Liver (tissue), 8 donors: ENCODE measurements at regions not wholly inside any gene's neighbourhood (a gene's known extent, or its start where the extent isn't known, plus 50 kb on each side); places are given as distances from the start of the nearest gene placed in this dataset.

ENCODE experiments used
- DNase-seq: peaks from one replicate; pipeline ENCODE4 v3.0.0-alpha.2; 2017; ENCODE audit warnings: low spot score
- H3K27ac ChIP-seq, 2 donors: one replicate each; pipeline ENCODE4 v1.7.0; 2013; ENCODE audit warnings: inconsistent platforms in 2 of 2, low read length in 2 of 2, control low read depth in 1 of 2, low read depth in 1 of 2, mild to moderate bottlenecking in 1 of 2
- H3K27me3 ChIP-seq, 4 donors: one replicate each; pipeline versions ENCODE4 v1.6.1 to v1.7.0; 2013; ENCODE audit warnings: low read length in 3 of 4, inconsistent platforms in 1 of 4, mild to moderate bottlenecking in 1 of 4, moderate library complexity in 1 of 4; ENCODE audit not compliant: control insufficient read depth in 4 of 4, insufficient read depth in 4 of 4
- H3K36me3 ChIP-seq, 4 donors: one replicate each; pipeline versions ENCODE4 v1.6.1 to v1.7.0; 2013; ENCODE audit warnings: low read length in 3 of 4, mild to moderate bottlenecking in 3 of 4, low read depth in 1 of 4, moderate library complexity in 1 of 4; ENCODE audit not compliant: control insufficient read depth in 4 of 4, insufficient read depth in 3 of 4
- H3K4me1 ChIP-seq, 4 donors: one replicate each; pipeline versions ENCODE4 v1.6.1 to v1.7.0; 2013; ENCODE audit warnings: low read length in 3 of 4, mild to moderate bottlenecking in 3 of 4, moderate library complexity in 1 of 4; ENCODE audit not compliant: control insufficient read depth in 4 of 4, insufficient read depth in 4 of 4
- H3K4me3 ChIP-seq, 3 donors: one replicate each; pipeline versions ENCODE4 v1.6.1 to v1.7.0; 2013; ENCODE audit warnings: low read length in 3 of 3, control low read depth in 1 of 3, low read depth in 1 of 3, mild to moderate bottlenecking in 1 of 3
- H3K9ac ChIP-seq, 2 donors: one replicate each; pipeline ENCODE4 v1.7.0; 2013; ENCODE audit warnings: low read length in 2 of 2, mild to moderate bottlenecking in 2 of 2, moderate library complexity in 2 of 2, control low read depth in 1 of 2, low read depth in 1 of 2
- H3K9me3 ChIP-seq, 4 donors: one replicate each; pipeline versions ENCODE4 v1.6.1 to v1.7.0; 2013; ENCODE audit warnings: low read length in 3 of 4; ENCODE audit not compliant: control insufficient read depth in 4 of 4
- CTCF ChIP-seq: fragments of 150-350 bp; IDR thresholded peaks from 2 replicates; pipeline ENCODE4 v1.5.1; 2017; ENCODE audit warnings: improper control_type of control experiment, low read depth, low read length; ENCODE audit not compliant: missing input control
- EGR1 ChIP-seq, 2 donors: IDR thresholded peaks; 2 replicates each; pipeline ENCODE4 v1.6.1; 2016 to 2018; ENCODE audit warnings: antibody characterized with exemption in 2 of 2, low read depth in 2 of 2
- FOXA1 ChIP-seq: IDR thresholded peaks from 2 replicates; pipeline ENCODE4 v1.6.1; 2016; ENCODE audit warnings: antibody characterized with exemption
- FOXA2 ChIP-seq: IDR thresholded peaks from 2 replicates; pipeline ENCODE4 v1.6.1; 2016; ENCODE audit warnings: antibody characterized with exemption
- GABPA ChIP-seq, 2 donors: IDR thresholded peaks in 1 of 2; conservative IDR thresholded peaks in 1 of 2; 2 replicates each; pipeline ENCODE4 v1.6.1; 2016; ENCODE audit warnings: antibody characterized with exemption in 2 of 2, mild to moderate bottlenecking in 1 of 2, moderate library complexity in 1 of 2
- HNF4A ChIP-seq, 2 donors: conservative IDR thresholded peaks; 2 replicates each; pipeline ENCODE4 v1.6.1; 2016; ENCODE audit warnings: antibody characterized with exemption in 2 of 2, mild to moderate bottlenecking in 2 of 2
- HNF4G ChIP-seq: IDR thresholded peaks from 2 replicates; pipeline ENCODE4 v1.6.1; 2016; ENCODE audit warnings: antibody characterized with exemption
- JUND ChIP-seq, 2 donors: IDR thresholded peaks; 2 replicates each; pipeline ENCODE4 v1.6.1; 2016; ENCODE audit warnings: antibody characterized with exemption in 2 of 2
- MAX ChIP-seq: IDR thresholded peaks from 2 replicates; pipeline ENCODE4 v1.6.1; 2016; ENCODE audit warnings: antibody characterized with exemption
- NR2F2 ChIP-seq: IDR thresholded peaks from 2 replicates; pipeline ENCODE4 v1.6.1; 2016; ENCODE audit warnings: antibody characterized with exemption
- RAD21 ChIP-seq, 2 donors: IDR thresholded peaks; 2 replicates each; pipeline ENCODE4 v1.6.1; 2016; ENCODE audit warnings: antibody characterized with exemption in 2 of 2, mild to moderate bottlenecking in 2 of 2
- RXRA ChIP-seq, 2 donors: IDR thresholded peaks; 2 replicates each; pipeline ENCODE4 v1.6.1; 2017 to 2018; ENCODE audit warnings: antibody characterized with exemption in 2 of 2, mild to moderate bottlenecking in 1 of 2
- SP1 ChIP-seq: IDR thresholded peaks from 2 replicates; pipeline ENCODE4 v1.6.1; 2018; ENCODE audit warnings: antibody characterized with exemption, mild to moderate bottlenecking
- TAF1 ChIP-seq: conservative IDR thresholded peaks from 2 replicates; pipeline ENCODE4 v1.6.1; 2016; ENCODE audit warnings: antibody characterized with exemption, mild to moderate bottlenecking
- YY1 ChIP-seq: IDR thresholded peaks from 2 replicates; pipeline ENCODE4 v1.6.1; 2016; ENCODE audit warnings: antibody characterized with exemption, mild to moderate bottlenecking
- ZBTB33 ChIP-seq: IDR thresholded peaks from 2 replicates; pipeline ENCODE4 v1.6.1; 2016; ENCODE audit warnings: antibody characterized with exemption
- WGBS: extraction: QIAGEN DNeasy Blood & Tissue Kit; methylation state at CpG from one replicate; pipeline ENCODE4 v1.1.7; 2013; 5-methylcytosine and 5-hydroxymethylcytosine counted together
- TF ChIP-seq, protein P1 (sequence below): IDR thresholded peaks from 2 replicates; pipeline ENCODE4 v1.6.1; 2016; ENCODE audit warnings: antibody characterized with exemption, mild to moderate bottlenecking
- donor health status: healthy.
- donor health status: healthy.
- donor health status: healthy.
- donor health status: healthy.
- donor health status: healthy.

DNA sequence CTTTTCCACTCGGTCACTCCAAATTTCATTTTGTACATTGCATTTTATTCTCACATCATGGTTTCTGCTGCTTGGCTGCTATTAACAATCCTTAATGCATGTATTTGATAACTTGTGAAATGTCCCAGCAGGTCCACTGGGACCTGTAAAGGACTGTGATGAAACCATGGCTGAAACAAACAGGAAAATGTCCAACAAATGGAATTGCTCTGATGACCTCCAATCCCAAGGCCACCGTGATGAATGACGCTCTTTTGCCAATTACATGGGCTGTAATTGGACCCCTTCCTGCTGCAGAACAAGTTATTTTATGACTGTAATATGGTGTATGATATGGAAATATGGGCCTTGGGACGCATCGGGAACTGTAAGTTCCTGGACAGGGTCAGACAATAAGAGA lies 224.2 kb upstream of the CXCR4 start:
- Histone ChIP-seq H3K27ac (no peak overlapping the region), H3K9me3 (peaks cover 0 to 2% (median 0%) of the 10 kb centered on the region in 4 donors), H3K4me1 (no peaks in the 10 kb centered on the region), H3K9ac (no peak overlapping the region), H3K4me3 (no peak overlapping the region), H3K36me3 (no peaks in the 10 kb centered on the region), H3K27me3 (no peaks in the 10 kb centered on the region)
- DNase-seq = no peak
- WGBS = 87% methylated on average over 5 of the region's 5 CpGs
- no peak for TF ChIP-seq EGR1 (IDR thresholded peaks at IDR 0.05; ENCODE audit: low read depth in 2 of 2)
- TF ChIP-seq JUND (IDR thresholded peaks at IDR 0.05) = no peak
- no peak for TF ChIP-seq ZBTB33
- TF ChIP-seq RAD21 (IDR thresholded peaks at IDR 0.05) = no peak
- no peak for TF ChIP-seq HNF4A (conservative IDR thresholded peaks at IDR 0.05)
- no peak for TF ChIP-seq YY1
- no peak for TF ChIP-seq CTCF
- TF ChIP-seq TAF1 = no peak
- no peak for TF ChIP-seq NR2F2
- TF ChIP-seq RXRA (IDR thresholded peaks at IDR 0.05) = no peak
- no peak for TF ChIP-seq SP1
- TF ChIP-seq MAX = no peak
- no peak for TF ChIP-seq FOXA2
- TF ChIP-seq GABPA (IDR thresholded peaks at IDR 0.05 in 1 of 2, conservative IDR thresholded peaks at IDR 0.05 in 1 of 2) = no peak
- TF ChIP-seq HNF4G = no peak

DNA sequence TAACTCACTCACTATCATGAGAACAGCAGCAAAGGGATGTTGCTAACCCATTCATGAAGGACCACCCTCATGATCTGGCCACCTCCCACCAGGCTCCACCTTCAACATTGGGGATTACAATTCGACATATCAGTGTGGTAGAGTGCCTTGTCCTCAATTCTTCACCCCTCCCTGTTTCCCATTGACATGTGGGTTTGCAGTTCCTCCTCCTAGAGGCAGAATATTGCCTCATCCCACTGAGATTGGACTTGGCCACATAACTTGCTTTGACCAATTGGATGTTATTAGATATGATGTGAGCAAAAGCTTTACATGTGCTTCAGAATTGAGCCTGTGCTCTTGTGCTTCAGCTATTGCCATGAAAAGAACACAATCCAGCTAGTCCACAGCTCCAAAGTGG lies 217.0 kb upstream of the CXCR4 start:
- H3K9ac ChIP-seq = no peak overlapping the region
- no peak overlapping the region for H3K4me3 ChIP-seq
- peaks cover 0 to 2% (median 0%) of the 10 kb centered on the region in 4 donors for H3K9me3 ChIP-seq
- no peak overlapping the region for H3K27ac ChIP-seq
- H3K36me3 ChIP-seq = no peaks in the 10 kb centered on the region
- WGBS = 43% methylated on average over 1 of the region's 1 CpG
- H3K27me3 ChIP-seq = no peaks in the 10 kb centered on the region
- TF ChIP-seq RXRA (IDR thresholded peaks at IDR 0.05) (no peak), HNF4A (conservative IDR thresholded peaks at IDR 0.05) (no peak), TAF1 (no peak), FOXA1 (no peak), HNF4G (no peak), GABPA (IDR thresholded peaks at IDR 0.05 in 1 of 2, conservative IDR thresholded peaks at IDR 0.05 in 1 of 2) (no peak), FOXA2 (no peak), SP1 (no peak), CTCF (no peak), EGR1 (IDR thresholded peaks at IDR 0.05; ENCODE audit: low read depth in 2 of 2) (no peak), YY1 (no peak)
- TF ChIP-seq, protein P1, sequence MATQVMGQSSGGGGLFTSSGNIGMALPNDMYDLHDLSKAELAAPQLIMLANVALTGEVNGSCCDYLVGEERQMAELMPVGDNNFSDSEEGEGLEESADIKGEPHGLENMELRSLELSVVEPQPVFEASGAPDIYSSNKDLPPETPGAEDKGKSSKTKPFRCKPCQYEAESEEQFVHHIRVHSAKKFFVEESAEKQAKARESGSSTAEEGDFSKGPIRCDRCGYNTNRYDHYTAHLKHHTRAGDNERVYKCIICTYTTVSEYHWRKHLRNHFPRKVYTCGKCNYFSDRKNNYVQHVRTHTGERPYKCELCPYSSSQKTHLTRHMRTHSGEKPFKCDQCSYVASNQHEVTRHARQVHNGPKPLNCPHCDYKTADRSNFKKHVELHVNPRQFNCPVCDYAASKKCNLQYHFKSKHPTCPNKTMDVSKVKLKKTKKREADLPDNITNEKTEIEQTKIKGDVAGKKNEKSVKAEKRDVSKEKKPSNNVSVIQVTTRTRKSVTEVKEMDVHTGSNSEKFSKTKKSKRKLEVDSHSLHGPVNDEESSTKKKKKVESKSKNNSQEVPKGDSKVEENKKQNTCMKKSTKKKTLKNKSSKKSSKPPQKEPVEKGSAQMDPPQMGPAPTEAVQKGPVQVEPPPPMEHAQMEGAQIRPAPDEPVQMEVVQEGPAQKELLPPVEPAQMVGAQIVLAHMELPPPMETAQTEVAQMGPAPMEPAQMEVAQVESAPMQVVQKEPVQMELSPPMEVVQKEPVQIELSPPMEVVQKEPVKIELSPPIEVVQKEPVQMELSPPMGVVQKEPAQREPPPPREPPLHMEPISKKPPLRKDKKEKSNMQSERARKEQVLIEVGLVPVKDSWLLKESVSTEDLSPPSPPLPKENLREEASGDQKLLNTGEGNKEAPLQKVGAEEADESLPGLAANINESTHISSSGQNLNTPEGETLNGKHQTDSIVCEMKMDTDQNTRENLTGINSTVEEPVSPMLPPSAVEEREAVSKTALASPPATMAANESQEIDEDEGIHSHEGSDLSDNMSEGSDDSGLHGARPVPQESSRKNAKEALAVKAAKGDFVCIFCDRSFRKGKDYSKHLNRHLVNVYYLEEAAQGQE = no peak
- no peaks in the 10 kb centered on the region for H3K4me1 ChIP-seq
- DNase-seq = no peak
